DND-41 (cell line): ENCODE measurements at regions not wholly inside any gene's neighbourhood (a gene's known extent, or its start where the extent isn't known, plus 50 kb on each side); places are given as distances from the start of the nearest gene placed in this dataset.

Source experiments
- ATAC-seq: fragments of 200-7000 bp; cut with Tn5 transposase; 3 replicates; pipeline ENCODE4 v1.9.1; 2021; ENCODE audit warnings: low read depth; ENCODE audit not compliant: insufficient read depth
- DNase-seq: peaks from one replicate; pipeline ENCODE4 v3.0.0-alpha.2; 2020
- H2AFZ ChIP-seq: 2 replicates; pipeline ENCODE4 v1.6.0; 2012; ENCODE audit warnings: low read depth, low read length
- H3K27ac ChIP-seq: 2 replicates; pipeline ENCODE4 v1.5.1; 2012; ENCODE audit warnings: low read length, inconsistent platforms
- H3K27me3 ChIP-seq: fragments of 200-600 bp; sonication (generic); 2 replicates; pipeline ENCODE4 v1.6.0; 2012; ENCODE audit warnings: low read length, mild to moderate bottlenecking, inconsistent platforms; ENCODE audit not compliant: insufficient read depth, poor library complexity
- H3K36me3 ChIP-seq: 2 replicates; pipeline ENCODE4 v1.5.1; 2012; ENCODE audit warnings: low read length, inconsistent platforms; ENCODE audit not compliant: insufficient read depth
- H3K4me1 ChIP-seq: 2 replicates; pipeline ENCODE4 v1.5.1; 2012; ENCODE audit warnings: mild to moderate bottlenecking, low read length; ENCODE audit not compliant: insufficient read depth
- H3K4me2 ChIP-seq: 2 replicates; pipeline ENCODE4 v1.6.0; 2012; ENCODE audit warnings: mild to moderate bottlenecking, moderate library complexity, low read length, inconsistent platforms; ENCODE audit not compliant: insufficient read depth
- H3K4me3 ChIP-seq, 2 experiments: fragments of 200-600 bp in 1 of 2; shearing (Covaris generic) in 1 of 2; 2 replicates each; pipeline ENCODE4 v1.5.1; 2012 to 2016; ENCODE audit warnings: inconsistent platforms in 2 of 2, low read length in 2 of 2, mild to moderate bottlenecking in 2 of 2, low read depth in 1 of 2, moderate library complexity in 1 of 2
- H3K79me2 ChIP-seq: 2 replicates; pipeline ENCODE4 v1.6.0; 2012; ENCODE audit warnings: low read length, inconsistent platforms; ENCODE audit not compliant: insufficient read depth
- H3K9ac ChIP-seq: 2 replicates; pipeline ENCODE4 v1.6.0; 2012; ENCODE audit warnings: low read depth, mild to moderate bottlenecking, inconsistent platforms, low read length, moderate library complexity
- H3K9me3 ChIP-seq: 2 replicates; pipeline ENCODE4 v1.5.1; 2012; ENCODE audit warnings: low read length, moderate library complexity, mild to moderate bottlenecking, inconsistent platforms; ENCODE audit not compliant: insufficient read depth, severe bottlenecking
- H4K20me1 ChIP-seq: 2 replicates; pipeline ENCODE4 v1.6.0; 2012; ENCODE audit warnings: low read length; ENCODE audit not compliant: insufficient read depth
- EZH2 ChIP-seq: IDR thresholded peaks from 3 replicates; pipeline ENCODE4 v1.6.1; 2012; ENCODE audit warnings: borderline replicate concordance, low read depth, mild to moderate bottlenecking, moderate library complexity, low read length, inconsistent platforms; ENCODE audit not compliant: severe bottlenecking
- TF ChIP-seq, protein P1 (sequence below): IDR thresholded peaks from 2 replicates; pipeline ENCODE4 v1.5.1; 2012; ENCODE audit warnings: borderline replicate concordance, low read length, moderate library complexity, mild to moderate bottlenecking; ENCODE audit not compliant: poor library complexity, severe bottlenecking; ENCODE audit errors: extremely low read depth

DNA sequence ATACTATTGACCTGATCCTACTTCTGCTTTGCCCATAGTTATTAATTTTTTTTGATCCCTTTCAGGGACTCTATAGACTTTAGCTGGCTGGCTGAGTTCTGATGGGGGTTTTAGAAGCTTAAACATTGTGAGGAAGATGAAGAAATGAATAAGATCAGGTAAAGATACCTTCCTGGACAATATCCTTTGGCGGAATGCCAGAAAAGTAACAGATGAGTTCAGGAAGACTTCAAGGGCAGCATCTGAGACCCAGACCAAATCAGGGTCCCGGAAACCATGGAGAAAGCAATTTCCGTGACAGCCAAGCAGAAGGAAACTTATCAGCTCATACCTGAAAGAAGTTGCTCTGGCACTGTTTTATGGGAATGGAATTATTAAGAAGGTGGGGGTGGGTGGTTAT lies 100.4 kb downstream of the XCL2 start:
- Histone ChIP-seq H3K27me3 (no peaks in the 10 kb centered on the region), H3K4me2 (no peak overlapping the region), H3K9ac (no peak overlapping the region), H2AFZ (no peak overlapping the region), H4K20me1 (no peaks in the 10 kb centered on the region), H3K4me1 (peaks cover 14% of the 10 kb centered on the region), H3K4me3 (no peak overlapping the region), H3K36me3 (no peaks in the 10 kb centered on the region), H3K27ac (no peak overlapping the region), H3K9me3 (no peaks in the 10 kb centered on the region), H3K79me2 (no peaks in the 10 kb centered on the region)
- DNase-seq, result no peak
- no peak for TF ChIP-seq EZH2
- TF ChIP-seq, protein P1, sequence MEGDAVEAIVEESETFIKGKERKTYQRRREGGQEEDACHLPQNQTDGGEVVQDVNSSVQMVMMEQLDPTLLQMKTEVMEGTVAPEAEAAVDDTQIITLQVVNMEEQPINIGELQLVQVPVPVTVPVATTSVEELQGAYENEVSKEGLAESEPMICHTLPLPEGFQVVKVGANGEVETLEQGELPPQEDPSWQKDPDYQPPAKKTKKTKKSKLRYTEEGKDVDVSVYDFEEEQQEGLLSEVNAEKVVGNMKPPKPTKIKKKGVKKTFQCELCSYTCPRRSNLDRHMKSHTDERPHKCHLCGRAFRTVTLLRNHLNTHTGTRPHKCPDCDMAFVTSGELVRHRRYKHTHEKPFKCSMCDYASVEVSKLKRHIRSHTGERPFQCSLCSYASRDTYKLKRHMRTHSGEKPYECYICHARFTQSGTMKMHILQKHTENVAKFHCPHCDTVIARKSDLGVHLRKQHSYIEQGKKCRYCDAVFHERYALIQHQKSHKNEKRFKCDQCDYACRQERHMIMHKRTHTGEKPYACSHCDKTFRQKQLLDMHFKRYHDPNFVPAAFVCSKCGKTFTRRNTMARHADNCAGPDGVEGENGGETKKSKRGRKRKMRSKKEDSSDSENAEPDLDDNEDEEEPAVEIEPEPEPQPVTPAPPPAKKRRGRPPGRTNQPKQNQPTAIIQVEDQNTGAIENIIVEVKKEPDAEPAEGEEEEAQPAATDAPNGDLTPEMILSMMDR, result no peak
- no peak for ATAC-seq

DNA sequence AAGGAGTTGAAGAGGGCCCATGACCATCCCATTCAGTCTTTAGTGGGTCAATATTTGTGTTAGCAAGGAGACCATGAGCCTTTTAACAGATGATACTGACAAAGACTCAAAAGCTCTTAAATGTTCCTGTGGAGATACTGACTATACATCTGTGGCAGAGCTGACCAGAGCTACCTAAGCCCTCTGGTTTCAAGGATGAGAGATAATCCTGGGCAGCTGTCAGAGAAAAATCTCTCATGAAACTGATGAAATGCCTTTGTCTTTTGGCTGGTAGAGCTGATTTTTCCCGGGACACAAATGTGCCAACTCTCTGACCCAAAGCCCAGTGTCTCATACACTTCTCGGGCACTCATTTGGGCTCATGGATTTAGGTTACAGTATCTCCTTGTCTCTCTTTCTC lies 100.9 kb downstream of the XCL2 start:
- DNase-seq (no peak), ATAC-seq (no peak)
- Histone ChIP-seq H3K4me1 (peaks cover 14% of the 10 kb centered on the region), H4K20me1 (no peaks in the 10 kb centered on the region), H3K27ac (no peak overlapping the region), H3K27me3 (no peaks in the 10 kb centered on the region), H3K4me2 (no peak overlapping the region), H3K36me3 (no peaks in the 10 kb centered on the region), H2AFZ (no peak overlapping the region), H3K9me3 (no peaks in the 10 kb centered on the region), H3K4me3 (no peak overlapping the region), H3K9ac (no peak overlapping the region), H3K79me2 (no peaks in the 10 kb centered on the region)
- no peak for TF ChIP-seq EZH2
- TF ChIP-seq, protein P1, result no peak

DNA sequence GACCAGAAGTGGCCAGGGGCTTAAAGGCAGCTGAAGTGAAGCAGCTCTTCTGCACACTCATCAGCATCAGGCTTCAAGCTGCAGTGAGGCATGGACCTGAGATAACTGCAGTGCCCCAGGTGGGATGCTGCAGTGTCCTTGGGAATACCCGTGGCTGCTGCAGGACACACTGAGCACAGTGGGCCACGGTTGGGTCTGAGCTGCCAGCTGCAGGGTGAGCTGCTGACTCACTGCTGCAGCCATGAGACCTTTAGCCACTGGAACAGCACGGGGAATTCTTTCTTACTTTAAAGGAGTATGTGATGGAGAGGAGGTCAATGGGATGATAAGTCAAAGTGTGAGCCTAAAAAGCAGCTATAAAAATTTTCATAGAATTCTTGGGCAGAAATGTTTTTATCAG lies 102.1 kb downstream of the XCL2 start:
- no peak overlapping the region for H3K4me2 ChIP-seq
- no peak for TF ChIP-seq EZH2
- TF ChIP-seq, protein P1, result no peak
- no peaks in the 10 kb centered on the region for H3K79me2 ChIP-seq
- H3K36me3 ChIP-seq, result no peaks in the 10 kb centered on the region
- ATAC-seq (no peak), DNase-seq (no peak)
- H3K4me3 ChIP-seq, result no peak overlapping the region
- H3K27ac ChIP-seq, result no peak overlapping the region
- H3K27me3 ChIP-seq, result no peaks in the 10 kb centered on the region
- no peaks in the 10 kb centered on the region for H3K9me3 ChIP-seq
- no peak overlapping the region for H3K9ac ChIP-seq
- peaks cover 14% of the 10 kb centered on the region for H3K4me1 ChIP-seq
- no peak overlapping the region for H2AFZ ChIP-seq
- H4K20me1 ChIP-seq, result no peaks in the 10 kb centered on the region
